ENCODE measurements at regions not wholly inside any gene's neighbourhood (a gene's known extent, or its start where the extent isn't known, plus 50 kb on each side); places are given as distances from the start of the nearest gene placed in this dataset.

DNA sequence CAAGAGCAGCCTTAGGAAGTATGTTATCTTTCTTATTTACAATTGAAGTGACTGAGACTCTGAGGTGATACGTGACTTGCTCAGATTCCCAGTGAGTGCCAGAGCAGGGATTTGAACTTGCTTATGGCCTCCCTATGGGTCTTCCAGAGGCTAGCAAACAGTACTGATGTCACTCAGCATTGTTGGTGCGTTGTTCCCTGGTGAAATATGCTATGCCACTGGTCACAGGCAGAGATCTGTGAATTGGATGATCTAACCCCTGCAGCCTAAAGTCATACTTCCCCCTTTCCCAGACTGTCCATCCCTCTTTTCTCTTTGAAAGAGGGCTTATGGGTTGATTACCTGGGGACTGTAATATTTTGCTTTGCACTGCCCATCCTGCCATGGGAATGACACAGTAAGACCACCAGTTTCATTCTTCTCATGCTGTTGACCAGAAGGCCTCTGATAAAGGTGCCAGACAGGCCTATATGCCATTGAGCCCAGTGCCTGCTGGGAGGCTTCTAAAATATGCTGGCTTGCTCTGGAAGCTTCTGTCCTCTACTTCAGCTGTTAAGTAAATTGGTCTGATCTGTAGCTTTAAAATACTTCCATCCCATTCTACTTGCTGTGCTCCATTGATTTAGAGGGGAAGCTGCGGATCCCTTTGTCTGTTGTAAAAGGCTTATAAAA lies 152.2 kb upstream of the E2F8 start:
- intact Hi-C loops (cut with DNase I; ENCODE audit: low total_unique reads) = no loop called here
- DNase-seq = no peak
- Histone ChIP-seq H3K9me3 (no peaks in the 10 kb centered on the region), H3K27me3 (no peaks in the 10 kb centered on the region), H3K4me3 (no peak overlapping the region), H3K4me1 (no peaks in the 10 kb centered on the region), H3K27ac (no peak overlapping the region), H3K36me3 (no peaks in the 10 kb centered on the region)
- no peak for TF ChIP-seq EP300 (IDR thresholded peaks at IDR 0.05; ENCODE audit: low read depth)
- TF ChIP-seq POLR2A (IDR thresholded peaks at IDR 0.05) = no peak
- WGBS, 2 donors (ENCODE audit: low coverage in 1 of 2) = 57 to 74% methylated on average over 1 to 3 of the region's 3 CpGs
- in situ Hi-C loops (cut with MboI; ENCODE audit: low pct_ligation_motif_present in 1 of 4, low pct_unique_long_range_greater_than_20kb in 1 of 4, low sequenced_read_pairs in 3 of 4) = no loop called here

DNA sequence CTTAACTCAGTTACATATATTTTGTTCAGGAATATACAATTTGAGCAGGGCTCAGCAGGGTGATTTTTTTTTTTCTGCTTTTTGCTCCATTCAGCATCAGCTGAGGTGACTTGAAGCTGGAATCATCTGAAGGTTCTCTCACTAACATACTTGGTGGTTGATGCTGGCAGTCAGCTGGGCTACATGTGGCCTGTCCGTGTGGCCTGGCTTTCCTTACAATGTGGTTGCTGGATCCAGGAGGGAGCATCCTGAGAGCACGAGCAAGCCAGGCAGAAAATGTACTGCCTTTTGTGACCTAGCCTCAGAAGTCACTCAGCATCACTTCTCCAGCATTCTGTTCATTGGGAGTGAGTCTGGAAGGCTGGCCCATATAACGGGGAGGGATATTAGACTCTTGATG lies 151.6 kb upstream of the E2F8 start:
- Histone ChIP-seq H3K4me1 (no peaks in the 10 kb centered on the region), H3K27ac (no peak overlapping the region), H3K36me3 (no peaks in the 10 kb centered on the region), H3K9me3 (no peaks in the 10 kb centered on the region), H3K27me3 (no peaks in the 10 kb centered on the region), H3K4me3 (no peak overlapping the region)
- in situ Hi-C loops (cut with MboI; ENCODE audit: low pct_ligation_motif_present in 1 of 4, low pct_unique_long_range_greater_than_20kb in 1 of 4, low sequenced_read_pairs in 3 of 4) = no loop called here
- DNase-seq = no peak
- TF ChIP-seq POLR2AphosphoS5 (IDR thresholded peaks at IDR 0.05) (no peak), EP300 (IDR thresholded peaks at IDR 0.05; ENCODE audit: low read depth) (no peak), POLR2A (IDR thresholded peaks at IDR 0.05) (no peak), CTCF (IDR thresholded peaks at IDR 0.05) (no peak)
- intact Hi-C loops (cut with DNase I; ENCODE audit: low total_unique reads) = no loop called here
- WGBS, 2 donors (ENCODE audit: low coverage in 1 of 2) = 80% methylated on average over 3 of the region's 3 CpGs; no CpG with 5 or more reads in 1 of the 2 donors

- 63 to 65% methylated on average over 2 of the region's 2 CpGs for WGBS, 2 donors (ENCODE audit: low coverage in 1 of 2)
- Histone ChIP-seq H3K27ac (no peak overlapping the region), H3K4me1 (no peaks in the 10 kb centered on the region), H3K27me3 (no peaks in the 10 kb centered on the region), H3K9me3 (no peaks in the 10 kb centered on the region), H3K36me3 (no peaks in the 10 kb centered on the region), H3K4me3 (no peak overlapping the region)
- DNase-seq = no peak
- intact Hi-C loops (cut with DNase I; ENCODE audit: low total_unique reads) (no loop called here), in situ Hi-C loops (cut with MboI; ENCODE audit: low pct_ligation_motif_present in 1 of 4, low pct_unique_long_range_greater_than_20kb in 1 of 4, low sequenced_read_pairs in 3 of 4) (no loop called here)
- TF ChIP-seq EP300 (IDR thresholded peaks at IDR 0.05; ENCODE audit: low read depth) (no peak), POLR2AphosphoS5 (IDR thresholded peaks at IDR 0.05) (no peak), CTCF (IDR thresholded peaks at IDR 0.05) (no peak)
Measured at GRCh38 chr11:19391652-19392051, 150.9 kb upstream of the E2F8 start.

DNA sequence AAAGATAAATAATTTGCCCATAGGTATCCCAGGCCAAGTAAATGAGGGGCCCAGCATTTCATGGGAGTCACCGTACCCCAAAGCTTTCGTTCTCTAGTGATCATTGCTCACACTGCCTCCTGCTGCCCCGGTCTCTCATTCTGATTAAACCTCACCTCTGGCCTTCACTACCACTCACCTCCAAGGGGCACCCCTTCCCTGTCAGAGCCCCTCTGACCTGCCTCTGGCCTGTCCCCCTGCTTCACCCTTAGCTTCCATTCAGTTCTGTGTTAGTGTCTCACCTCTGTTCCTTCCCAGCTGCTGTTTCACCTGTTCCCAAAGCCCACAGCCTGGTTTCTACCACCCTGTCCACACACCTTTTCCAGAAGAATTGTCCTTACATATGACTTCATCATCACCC lies 150.3 kb upstream of the E2F8 start:
- TF ChIP-seq EP300 (IDR thresholded peaks at IDR 0.05; ENCODE audit: low read depth) (no peak), POLR2AphosphoS5 (IDR thresholded peaks at IDR 0.05) (no peak), POLR2A (IDR thresholded peaks at IDR 0.05) (no peak), CTCF (IDR thresholded peaks at IDR 0.05) (no peak)
- Histone ChIP-seq H3K36me3 (no peaks in the 10 kb centered on the region), H3K27me3 (no peaks in the 10 kb centered on the region), H3K27ac (peak overlapping the region in 3 of 4 donors; percentile 9 to 46 (median 18)), H3K4me3 (no peak overlapping the region), H3K9me3 (no peaks in the 10 kb centered on the region), H3K4me1 (no peaks in the 10 kb centered on the region)
- in situ Hi-C loops (cut with MboI; ENCODE audit: low pct_ligation_motif_present in 1 of 4, low pct_unique_long_range_greater_than_20kb in 1 of 4, low sequenced_read_pairs in 3 of 4) = no loop called here
- no peak for DNase-seq
- intact Hi-C loops (cut with DNase I; ENCODE audit: low total_unique reads) = no loop called here
- WGBS, 2 donors (ENCODE audit: low coverage in 1 of 2) = 63 to 64% methylated on average over 3 of the region's 3 CpGs

Data from transverse colon (tissue), 4 donors.